CD14-positive monocyte (primary cell): ENCODE measurements at regions not wholly inside any gene's neighbourhood (a gene's known extent, or its start where the extent isn't known, plus 50 kb on each side); places are given as distances from the start of the nearest gene placed in this dataset.

Experiments used
- DNase-seq, 3 donors: peaks; one replicate each; pipeline ENCODE4 v3.0.0-alpha.2; 2011 to 2022
- H2AFZ ChIP-seq: 2 replicates; pipeline ENCODE4 v1.6.0; 2012; ENCODE audit warnings: mild to moderate bottlenecking, low read depth, low read length, inconsistent platforms; ENCODE audit not compliant: insufficient read depth, poor library complexity, severe bottlenecking
- H3K27ac ChIP-seq, 2 donors: 1 replicate in 1 of 2; 2 replicates in 1 of 2; pipeline ENCODE4 v1.5.1; 2012 to 2013; ENCODE audit warnings: low read length in 2 of 2, control low read depth in 1 of 2, inconsistent platforms in 1 of 2, low read depth in 1 of 2, mild to moderate bottlenecking in 1 of 2
- H3K27me3 ChIP-seq, 2 donors: one replicate each; pipeline versions ENCODE4 v1.6.0 to v1.6.1; 2011 to 2013; ENCODE audit warnings: low read length in 2 of 2; ENCODE audit not compliant: control insufficient read depth in 2 of 2, insufficient read depth in 2 of 2
- H3K36me3 ChIP-seq, 2 donors: replicated peaks in 1 of 2; 1 replicate in 1 of 2; 2 replicates in 1 of 2; pipeline versions ENCODE4 v1.5.1 to v1.6.1; 2012 to 2013; ENCODE audit warnings: low read length in 2 of 2, control low read depth in 1 of 2, inconsistent platforms in 1 of 2, mild to moderate bottlenecking in 1 of 2; ENCODE audit not compliant: insufficient read depth in 2 of 2, control insufficient read depth in 1 of 2
- H3K4me1 ChIP-seq, 2 donors: 1 replicate in 1 of 2; 2 replicates in 1 of 2; pipeline versions ENCODE4 v1.5.1 to v1.6.1; 2012 to 2013; ENCODE audit warnings: low read length in 2 of 2, control low read depth in 1 of 2, inconsistent platforms in 1 of 2, mild to moderate bottlenecking in 1 of 2, moderate library complexity in 1 of 2; ENCODE audit not compliant: insufficient read depth in 2 of 2, control insufficient read depth in 1 of 2
- H3K4me2 ChIP-seq: replicated peaks from 2 replicates; pipeline ENCODE3; 2012; ENCODE audit warnings: low read length, moderate library complexity, mild to moderate bottlenecking; ENCODE audit not compliant: poor library complexity, severe bottlenecking; ENCODE audit errors: extremely low read depth
- H3K4me3 ChIP-seq, 3 experiments: fragments of 200-600 bp in 1 of 3; sonication (generic) in 1 of 3; replicated peaks in 1 of 3; 1 replicate in 2 of 3; 2 replicates in 1 of 3; pipeline ENCODE4 v1.5.1; 2011 to 2013; ENCODE audit warnings: low read length in 3 of 3, mild to moderate bottlenecking in 3 of 3, control low read depth in 2 of 3, low read depth in 2 of 3, inconsistent platforms in 1 of 3, moderate library complexity in 1 of 3
- H3K79me2 ChIP-seq: 2 replicates; pipeline ENCODE4 v1.6.0; 2012; ENCODE audit warnings: mild to moderate bottlenecking, control low read depth, inconsistent platforms, low read length, moderate library complexity; ENCODE audit not compliant: insufficient read depth
- H3K9ac ChIP-seq: 2 replicates; pipeline ENCODE4 v1.6.0; 2017; ENCODE audit warnings: low read length, mild to moderate bottlenecking; ENCODE audit not compliant: insufficient read depth, poor library complexity, severe bottlenecking
- H3K9me3 ChIP-seq, 2 donors: replicated peaks in 1 of 2; 1 replicate in 1 of 2; 2 replicates in 1 of 2; pipeline versions ENCODE4 v1.5.1 to v1.6.1; 2012 to 2013; ENCODE audit warnings: low read length in 2 of 2, control low read depth in 1 of 2; ENCODE audit not compliant: control insufficient read depth in 1 of 2, insufficient read depth in 1 of 2
- H4K20me1 ChIP-seq: 2 replicates; pipeline ENCODE4 v1.6.0; 2012; ENCODE audit warnings: mild to moderate bottlenecking, low read length, control low read depth, moderate library complexity; ENCODE audit not compliant: insufficient read depth
- H3K27ac Mint-ChIP-seq, 7 donors: one replicate each; pipeline ENCODE4 v1.8.0; 2020; ENCODE audit warnings: mild to moderate bottlenecking in 7 of 7, mixed read lengths in 7 of 7, moderate library complexity in 6 of 7, inconsistent platforms in 2 of 7
- H3K27me3 Mint-ChIP-seq, 3 donors: one replicate each; pipeline ENCODE4 v1.8.0; 2021 to 2022; ENCODE audit warnings: low read depth in 3 of 3, mild to moderate bottlenecking in 3 of 3, mixed read lengths in 3 of 3, moderate library complexity in 3 of 3, inconsistent platforms in 1 of 3
- H3K36me3 Mint-ChIP-seq, 2 donors: one replicate each; pipeline ENCODE4 v1.8.0; 2020; ENCODE audit warnings: mixed read lengths in 2 of 2, inconsistent platforms in 1 of 2, mild to moderate bottlenecking in 1 of 2
- H3K4me1 Mint-ChIP-seq: one replicate; pipeline ENCODE4 v1.8.0; 2020; ENCODE audit warnings: mild to moderate bottlenecking, mixed read lengths
- H3K4me3 Mint-ChIP-seq, 2 donors: one replicate each; pipeline ENCODE4 v1.8.0; 2020; ENCODE audit warnings: mild to moderate bottlenecking in 2 of 2, mixed read lengths in 2 of 2, moderate library complexity in 1 of 2
- H3K9me3 Mint-ChIP-seq, 7 donors: one replicate each; pipeline ENCODE4 v1.8.0; 2020 to 2022; ENCODE audit warnings: mixed read lengths in 7 of 7, mild to moderate bottlenecking in 6 of 7, moderate library complexity in 6 of 7, inconsistent platforms in 2 of 7
- WGBS: methylation state at CpG from one replicate; pipeline ENCODE4 v1.1.5; 2013; ENCODE audit warnings: missing lambda C conversion rate; ENCODE audit not compliant: insufficient coverage; 5-methylcytosine and 5-hydroxymethylcytosine counted together
- intact Hi-C, 2 donors: fragments of 100-400 bp; cut with micrococcal nuclease; formaldehyde crosslinking; loops; one replicate each; pipeline versions ENCODE4 v1.15.0 to v1.15.1; 2023
- TF ChIP-seq, protein P1 (sequence below): fragments of 200-600 bp; IDR thresholded peaks from one replicate; pipeline ENCODE4 v1.8.0; 2022; ENCODE audit warnings: antibody characterized with exemption, mild to moderate bottlenecking

DNA sequence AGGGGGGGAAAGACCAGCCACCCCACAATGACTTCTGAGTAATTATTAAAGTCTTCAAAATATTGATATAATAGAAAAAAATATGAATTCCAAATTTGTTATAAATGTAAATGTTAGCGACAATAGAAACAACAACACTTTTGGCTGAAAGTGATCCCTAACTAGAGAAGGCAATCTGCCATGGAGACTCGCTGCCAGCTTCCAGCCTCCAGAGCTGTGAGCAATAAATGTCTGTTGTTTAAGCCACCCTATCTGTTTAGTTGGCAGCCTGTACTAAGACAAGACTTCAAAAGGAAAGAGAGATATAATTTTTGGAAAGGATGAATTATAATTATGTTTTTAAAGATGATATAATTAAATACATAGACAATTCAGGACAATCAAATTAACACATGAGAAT is 130.8 kb upstream of the HSFY2 start:
- no peak overlapping the region for H3K4me3 ChIP-seq
- no CpG with 5 or more reads among the region's 2 CpGs for WGBS
- H3K4me1 ChIP-seq = no peaks in the 10 kb centered on the region
- Mint-ChIP-seq H3K4me3 (no peak overlapping the region), H3K9me3 (no peaks in the 10 kb centered on the region), H3K36me3 (no peaks in the 10 kb centered on the region), H3K4me1 (peaks cover 3% of the 10 kb centered on the region), H3K27me3 (peaks cover 0 to 2% (median 0%) of the 10 kb centered on the region in 3 donors), H3K27ac (no peak overlapping the region)
- H3K36me3 ChIP-seq = no peaks in the 10 kb centered on the region
- no peaks in the 10 kb centered on the region for H3K27me3 ChIP-seq
- no peaks in the 10 kb centered on the region for H4K20me1 ChIP-seq
- no peak overlapping the region for H3K27ac ChIP-seq
- H2AFZ ChIP-seq = no peak overlapping the region
- no peak overlapping the region for H3K9ac ChIP-seq
- no peaks in the 10 kb centered on the region for H3K79me2 ChIP-seq
- DNase-seq = no peak
- intact Hi-C loops = no loop called here
- no peak overlapping the region for H3K4me2 ChIP-seq
- TF ChIP-seq, protein P1, sequence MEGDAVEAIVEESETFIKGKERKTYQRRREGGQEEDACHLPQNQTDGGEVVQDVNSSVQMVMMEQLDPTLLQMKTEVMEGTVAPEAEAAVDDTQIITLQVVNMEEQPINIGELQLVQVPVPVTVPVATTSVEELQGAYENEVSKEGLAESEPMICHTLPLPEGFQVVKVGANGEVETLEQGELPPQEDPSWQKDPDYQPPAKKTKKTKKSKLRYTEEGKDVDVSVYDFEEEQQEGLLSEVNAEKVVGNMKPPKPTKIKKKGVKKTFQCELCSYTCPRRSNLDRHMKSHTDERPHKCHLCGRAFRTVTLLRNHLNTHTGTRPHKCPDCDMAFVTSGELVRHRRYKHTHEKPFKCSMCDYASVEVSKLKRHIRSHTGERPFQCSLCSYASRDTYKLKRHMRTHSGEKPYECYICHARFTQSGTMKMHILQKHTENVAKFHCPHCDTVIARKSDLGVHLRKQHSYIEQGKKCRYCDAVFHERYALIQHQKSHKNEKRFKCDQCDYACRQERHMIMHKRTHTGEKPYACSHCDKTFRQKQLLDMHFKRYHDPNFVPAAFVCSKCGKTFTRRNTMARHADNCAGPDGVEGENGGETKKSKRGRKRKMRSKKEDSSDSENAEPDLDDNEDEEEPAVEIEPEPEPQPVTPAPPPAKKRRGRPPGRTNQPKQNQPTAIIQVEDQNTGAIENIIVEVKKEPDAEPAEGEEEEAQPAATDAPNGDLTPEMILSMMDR = no peak
- H3K9me3 ChIP-seq = no peaks in the 10 kb centered on the region

DNA sequence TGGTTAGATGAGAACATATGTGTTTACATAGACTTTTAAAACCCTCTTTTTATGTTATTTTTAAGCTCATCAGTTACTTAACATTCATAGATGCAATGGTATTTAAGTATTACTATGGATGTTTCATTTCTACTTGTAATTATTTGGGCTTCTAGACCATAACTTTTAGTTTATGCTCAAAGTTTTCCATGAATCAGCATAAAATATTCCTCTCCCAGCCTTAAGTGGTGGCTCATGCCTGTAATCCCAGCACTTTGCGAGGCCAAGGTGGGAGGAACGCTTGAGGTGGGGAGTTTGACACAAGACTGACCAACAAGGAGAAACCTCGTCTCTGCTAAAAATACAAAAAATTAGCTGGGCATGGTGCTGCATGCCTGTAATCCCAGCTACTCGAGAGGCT is 118.5 kb upstream of the HSFY2 start:
- no peak overlapping the region for H3K9ac ChIP-seq
- H3K27me3 ChIP-seq = no peaks in the 10 kb centered on the region
- H3K27ac ChIP-seq = no peak overlapping the region
- Mint-ChIP-seq H3K9me3 (peaks cover 0 to 17% (median 0%) of the 10 kb centered on the region in 7 donors), H3K27ac (no peak overlapping the region), H3K4me1 (no peaks in the 10 kb centered on the region), H3K4me3 (no peak overlapping the region), H3K27me3 (no peaks in the 10 kb centered on the region), H3K36me3 (no peaks in the 10 kb centered on the region)
- H3K4me2 ChIP-seq = no peak overlapping the region
- no peaks in the 10 kb centered on the region for H3K4me1 ChIP-seq
- no peaks in the 10 kb centered on the region for H3K36me3 ChIP-seq
- no CpG with 5 or more reads among the region's 4 CpGs for whole genome bisulfite sequencing
- intact Hi-C loops = no loop called here
- no peak for DNase-seq
- H4K20me1 ChIP-seq = no peaks in the 10 kb centered on the region
- no peaks in the 10 kb centered on the region for H3K79me2 ChIP-seq
- H2AFZ ChIP-seq = no peak overlapping the region
- TF ChIP-seq, protein P1 = no peak
- no peak overlapping the region for H3K4me3 ChIP-seq
- H3K9me3 ChIP-seq = peaks cover 0 to 8% of the 10 kb centered on the region in 2 donors
